HG03280 (cell line): ENCODE measurements at regions not wholly inside any gene's neighbourhood (a gene's known extent, or its start where the extent isn't known, plus 50 kb on each side); places are given as distances from the start of the nearest gene placed in this dataset.
"Not testable (repeated sequence)": the region's sequence is repeated elsewhere in the genome, so short reads cannot be mapped to it uniquely, and the experiment has no call there.

Experiments
- ATAC-seq: cut with Tn5 transposase; IDR thresholded peaks from one replicate; pipeline ENCODE4 v1.9.1; 2021; ENCODE audit warnings: mild to moderate bottlenecking, moderate library complexity; ENCODE audit not compliant: unreplicated experiment

GRCh38 chr2:224121406-224122067 lies 82.5 kb upstream of the SERPINE2 start:
- no peak for ATAC-seq

- no peak for ATAC-seq
Measured at GRCh38 chr2:224120986-224121385, 81.9 kb upstream of the SERPINE2 start.

DNA sequence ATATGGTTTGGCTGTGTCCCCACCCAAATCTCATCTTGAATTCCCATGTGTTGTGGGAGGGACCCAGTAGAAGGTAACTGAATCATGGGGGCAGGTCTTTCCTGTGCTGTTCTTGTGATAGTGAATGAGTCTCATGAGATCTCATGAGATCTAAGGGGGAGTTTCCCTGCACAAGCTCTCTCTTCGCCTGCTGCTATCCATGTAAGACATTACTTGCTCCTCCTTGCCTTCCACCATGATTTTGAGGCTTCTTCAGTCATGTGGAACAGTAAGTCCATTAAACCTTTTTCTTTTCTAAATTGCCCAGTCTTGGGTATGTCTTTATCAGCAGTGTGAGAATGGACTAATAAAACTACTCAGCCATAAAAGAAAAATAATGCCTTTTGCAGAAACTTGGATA lies 80.8 kb upstream of the SERPINE2 start:
- not testable (repeated sequence) for ATAC-seq

GRCh38 chr2:224114428-224114827 lies 75.3 kb upstream of the SERPINE2 start:
- no peak for ATAC-seq

- not testable (repeated sequence) for ATAC-seq
Measured at GRCh38 chr2:224113930-224114329, 74.8 kb upstream of the SERPINE2 start.

DNA sequence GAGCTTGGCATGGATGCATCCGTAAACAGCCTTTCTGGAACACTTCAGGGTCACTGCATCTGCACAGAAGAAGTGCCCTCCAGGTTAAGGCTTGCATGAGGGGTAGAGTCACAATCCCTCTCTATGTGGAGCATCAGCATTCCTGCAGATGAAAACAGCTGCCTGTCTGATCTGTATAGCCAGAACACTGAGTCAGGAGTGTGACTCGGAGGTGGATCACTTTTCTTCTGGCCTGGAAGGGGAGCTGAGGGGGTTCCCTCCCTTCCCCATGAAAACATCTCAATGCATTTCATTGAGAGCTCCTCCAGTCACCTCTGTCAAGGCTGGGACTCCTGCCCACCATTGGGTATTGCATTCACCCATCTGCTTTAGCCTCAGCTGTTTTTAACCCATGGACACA lies 72.5 kb upstream of the SERPINE2 start:
- no peak for ATAC-seq

DNA sequence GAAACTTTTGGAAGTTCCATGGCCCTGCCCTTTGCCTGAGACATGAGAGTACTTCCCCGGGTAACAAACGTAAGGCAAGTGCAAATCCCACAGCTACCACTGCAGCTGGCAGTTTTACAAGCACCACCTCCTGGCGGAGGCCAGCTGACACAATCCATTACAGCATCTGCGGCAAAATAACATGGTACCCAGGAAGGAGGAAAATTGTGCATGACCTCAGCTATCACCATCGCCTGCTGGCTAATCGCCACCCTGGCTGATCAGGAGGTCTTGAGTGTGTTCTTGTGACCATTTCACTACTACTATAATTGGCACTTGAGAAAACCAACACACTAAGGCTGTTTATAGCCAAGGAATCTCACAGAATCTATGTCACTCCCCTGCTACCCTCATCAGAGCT lies 71.7 kb upstream of the SERPINE2 start:
- ATAC-seq = no peak

DNA sequence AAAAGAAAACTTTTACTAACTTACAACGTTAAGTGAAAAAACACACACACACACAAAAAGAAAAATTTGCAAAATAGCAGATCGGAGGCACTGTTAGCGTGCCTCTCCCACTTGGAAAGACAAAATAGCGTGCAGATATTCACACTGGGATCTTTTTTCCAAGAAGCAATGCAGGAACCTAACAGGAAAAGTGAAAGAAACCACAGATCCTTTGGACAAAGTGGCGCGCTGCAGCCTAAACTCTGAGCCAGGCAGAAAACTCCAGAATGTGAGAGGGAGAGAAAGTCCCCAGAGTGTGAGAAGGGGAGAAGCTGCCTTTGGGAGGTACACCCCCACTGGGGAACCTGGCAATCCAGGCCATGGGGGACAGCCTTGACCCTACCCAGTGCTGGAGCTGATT lies 70.7 kb upstream of the SERPINE2 start:
- no peak for ATAC-seq

- no peak for ATAC-seq
Measured at GRCh38 chr2:224106794-224107193, 67.7 kb upstream of the SERPINE2 start.

GRCh38 chr2:224104668-224105386 lies 65.7 kb upstream of the SERPINE2 start:
- ATAC-seq = no peak

DNA sequence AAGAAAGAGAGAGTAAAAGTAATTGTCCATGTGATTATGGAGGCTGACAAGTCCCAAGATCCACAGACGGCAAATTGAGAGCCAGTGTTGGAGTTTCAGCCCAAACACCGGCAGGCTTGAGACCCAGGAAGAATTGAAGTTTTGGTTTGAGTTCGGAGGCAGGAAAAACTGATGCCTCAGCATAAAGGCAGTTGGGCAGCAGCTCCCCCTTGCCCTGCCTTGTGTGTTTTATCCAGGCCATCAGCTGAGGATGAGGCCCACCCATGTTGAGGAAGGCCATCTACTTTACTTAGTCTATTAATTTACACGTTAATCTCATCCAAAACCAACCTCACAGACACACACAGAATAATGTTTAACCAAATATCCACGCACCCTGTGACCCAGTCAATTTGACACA lies 64.6 kb upstream of the SERPINE2 start:
- ATAC-seq = no peak

- ATAC-seq = no peak
Measured at GRCh38 chr2:224102991-224103390, 63.9 kb upstream of the SERPINE2 start.

GRCh38 chr2:224101820-224102630 lies 62.9 kb upstream of the SERPINE2 start:
- ATAC-seq = no peak

DNA sequence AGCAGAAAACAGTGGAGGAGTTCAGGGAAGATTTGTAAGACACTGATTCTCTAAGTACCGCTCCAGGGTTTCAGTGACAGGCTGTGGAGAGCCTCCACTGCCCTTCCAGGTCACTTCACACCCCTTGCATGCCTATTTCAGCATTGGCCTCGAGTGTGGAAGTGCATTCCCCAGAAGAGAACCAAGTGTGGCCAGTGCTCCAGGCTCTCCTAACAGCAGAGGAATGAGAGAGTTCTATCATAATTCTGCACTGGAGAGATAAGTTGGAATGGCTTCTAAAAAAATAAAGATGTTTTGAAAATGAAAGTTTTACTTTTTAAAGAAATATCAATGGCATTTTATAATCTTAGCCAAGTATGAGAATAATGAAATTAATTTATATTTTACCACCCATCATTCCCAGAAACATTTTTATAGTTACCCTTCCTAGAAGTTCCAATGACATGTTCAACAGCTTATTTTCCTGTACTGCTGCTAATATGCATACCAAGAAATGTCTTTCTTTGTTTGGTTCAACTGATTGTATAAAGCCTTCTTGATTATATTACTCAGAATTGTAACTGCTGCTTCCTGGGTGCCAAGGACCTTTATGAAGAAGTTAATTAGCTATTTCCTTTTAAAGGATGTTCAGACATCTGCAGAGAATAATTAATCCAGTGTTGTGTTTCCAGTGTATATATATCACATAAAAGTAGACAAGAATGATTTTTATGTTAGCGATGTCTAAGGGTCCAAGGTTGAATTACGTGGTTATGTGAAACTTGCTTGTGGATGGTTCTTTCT lies 61.0 kb upstream of the SERPINE2 start:
- no peak for ATAC-seq

DNA sequence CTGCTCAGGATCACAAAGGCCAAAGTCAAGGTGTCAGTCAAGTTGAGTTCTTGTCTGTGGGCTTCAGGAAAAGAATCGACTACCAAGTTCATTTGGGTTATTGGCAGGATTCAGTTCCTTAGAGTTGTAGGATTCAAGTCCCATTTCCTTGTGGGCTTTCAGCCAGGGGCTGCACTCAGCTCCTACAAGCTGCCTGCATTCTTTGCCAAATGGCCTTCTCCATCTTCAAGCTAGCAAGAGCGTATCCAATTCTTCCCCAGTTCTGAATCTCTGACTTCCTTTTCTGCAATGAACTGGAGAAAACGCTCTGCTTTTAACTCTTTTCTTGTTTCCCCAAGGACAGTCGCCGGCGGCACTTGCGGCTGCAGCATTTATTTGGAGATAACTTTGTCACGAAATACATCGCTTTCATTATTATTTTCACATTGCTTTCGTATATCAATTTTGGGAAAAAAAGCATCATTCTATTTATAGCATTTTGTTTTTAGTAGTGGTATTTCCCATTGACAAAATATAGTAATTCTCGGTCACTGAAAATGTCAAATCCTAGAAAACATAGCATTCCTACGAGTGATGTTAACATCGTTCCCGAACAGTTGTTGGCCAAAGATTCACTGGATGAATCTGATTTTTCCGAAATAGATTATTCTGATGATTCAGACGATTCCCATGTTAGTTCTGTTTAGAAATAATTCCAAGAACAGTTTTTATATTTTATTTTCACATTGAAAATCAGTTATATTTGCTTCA lies 59.6 kb upstream of the SERPINE2 start:
- ATAC-seq = no peak

- ATAC-seq = no peak
Measured at GRCh38 chr2:224094413-224094812, 55.3 kb upstream of the SERPINE2 start.

- not testable (repeated sequence) for ATAC-seq
Measured at GRCh38 chr2:224091671-224092070, 52.6 kb upstream of the SERPINE2 start.

- not testable (repeated sequence) for ATAC-seq
Measured at GRCh38 chr2:224089606-224090005, 50.5 kb upstream of the SERPINE2 start.
